ENCODE measurements at regions not wholly inside any gene's neighbourhood (a gene's known extent, or its start where the extent isn't known, plus 50 kb on each side); places are given as distances from the start of the nearest gene placed in this dataset.

DNA sequence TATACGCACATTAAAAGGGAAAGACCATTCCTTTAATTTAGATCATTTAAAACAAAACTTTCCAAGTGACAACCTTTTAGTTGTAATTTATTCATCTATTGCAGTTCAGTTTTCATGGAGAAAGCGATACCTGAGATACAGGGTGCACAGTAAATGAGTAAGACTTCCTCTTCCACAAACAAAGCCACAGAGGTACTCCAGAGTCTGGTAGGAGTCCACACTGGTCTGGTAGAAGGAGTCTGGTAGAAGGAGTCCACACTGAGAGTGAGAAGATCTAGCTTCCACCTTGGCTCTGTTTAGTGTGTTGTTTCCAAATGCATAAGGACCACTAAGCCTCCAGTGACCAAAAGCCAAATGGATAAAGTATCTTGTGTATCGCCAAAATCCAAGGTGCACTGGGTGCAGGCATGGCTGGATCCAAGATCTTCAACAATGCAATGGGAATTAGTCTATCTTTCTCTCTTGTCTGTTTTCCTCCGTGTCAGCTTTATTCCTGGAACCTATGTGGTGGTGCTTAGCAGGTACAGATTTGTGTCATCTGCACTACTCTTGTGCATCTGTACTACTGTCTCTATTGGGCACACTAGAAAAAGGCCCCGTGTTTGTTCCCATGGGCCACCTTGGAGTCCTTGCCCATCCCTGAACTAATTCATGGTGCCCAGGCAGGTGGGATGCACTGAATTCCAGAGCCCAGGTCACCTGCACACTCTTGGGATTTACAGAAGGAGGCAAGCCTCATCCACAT lies 331.1 kb downstream of the BCL11B start:
- TF ChIP-seq ZNF766 (CRISPR knock-in tag; IDR thresholded peaks at IDR 0.05; ENCODE audit: borderline replicate concordance) (no peak), MEIS1 (CRISPR knock-in tag; IDR thresholded peaks at IDR 0.05; ENCODE audit: borderline replicate concordance) (no peak), JUND (CRISPR knock-in tag; IDR thresholded peaks at IDR 0.05) (no peak), FOXJ3 (CRISPR knock-in tag; IDR thresholded peaks at IDR 0.05; ENCODE audit: borderline replicate concordance) (no peak), MED13 (CRISPR knock-in tag; IDR thresholded peaks at IDR 0.05) (no peak), TOPORS (CRISPR knock-in tag; IDR thresholded peaks at IDR 0.05) (no peak)
- TF ChIP-seq, protein P1, sequence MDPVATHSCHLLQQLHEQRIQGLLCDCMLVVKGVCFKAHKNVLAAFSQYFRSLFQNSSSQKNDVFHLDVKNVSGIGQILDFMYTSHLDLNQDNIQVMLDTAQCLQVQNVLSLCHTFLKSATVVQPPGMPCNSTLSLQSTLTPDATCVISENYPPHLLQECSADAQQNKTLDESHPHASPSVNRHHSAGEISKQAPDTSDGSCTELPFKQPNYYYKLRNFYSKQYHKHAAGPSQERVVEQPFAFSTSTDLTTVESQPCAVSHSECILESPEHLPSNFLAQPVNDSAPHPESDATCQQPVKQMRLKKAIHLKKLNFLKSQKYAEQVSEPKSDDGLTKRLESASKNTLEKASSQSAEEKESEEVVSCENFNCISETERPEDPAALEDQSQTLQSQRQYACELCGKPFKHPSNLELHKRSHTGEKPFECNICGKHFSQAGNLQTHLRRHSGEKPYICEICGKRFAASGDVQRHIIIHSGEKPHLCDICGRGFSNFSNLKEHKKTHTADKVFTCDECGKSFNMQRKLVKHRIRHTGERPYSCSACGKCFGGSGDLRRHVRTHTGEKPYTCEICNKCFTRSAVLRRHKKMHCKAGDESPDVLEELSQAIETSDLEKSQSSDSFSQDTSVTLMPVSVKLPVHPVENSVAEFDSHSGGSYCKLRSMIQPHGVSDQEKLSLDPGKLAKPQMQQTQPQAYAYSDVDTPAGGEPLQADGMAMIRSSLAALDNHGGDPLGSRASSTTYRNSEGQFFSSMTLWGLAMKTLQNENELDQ (CRISPR knock-in tag; IDR thresholded peaks at IDR 0.05; ENCODE audit: borderline replicate concordance), result no peak
- TF ChIP-seq, protein P2, sequence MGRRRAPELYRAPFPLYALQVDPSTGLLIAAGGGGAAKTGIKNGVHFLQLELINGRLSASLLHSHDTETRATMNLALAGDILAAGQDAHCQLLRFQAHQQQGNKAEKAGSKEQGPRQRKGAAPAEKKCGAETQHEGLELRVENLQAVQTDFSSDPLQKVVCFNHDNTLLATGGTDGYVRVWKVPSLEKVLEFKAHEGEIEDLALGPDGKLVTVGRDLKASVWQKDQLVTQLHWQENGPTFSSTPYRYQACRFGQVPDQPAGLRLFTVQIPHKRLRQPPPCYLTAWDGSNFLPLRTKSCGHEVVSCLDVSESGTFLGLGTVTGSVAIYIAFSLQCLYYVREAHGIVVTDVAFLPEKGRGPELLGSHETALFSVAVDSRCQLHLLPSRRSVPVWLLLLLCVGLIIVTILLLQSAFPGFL (CRISPR knock-in tag; IDR thresholded peaks at IDR 0.05), result no peak
- TF ChIP-seq, protein P3, sequence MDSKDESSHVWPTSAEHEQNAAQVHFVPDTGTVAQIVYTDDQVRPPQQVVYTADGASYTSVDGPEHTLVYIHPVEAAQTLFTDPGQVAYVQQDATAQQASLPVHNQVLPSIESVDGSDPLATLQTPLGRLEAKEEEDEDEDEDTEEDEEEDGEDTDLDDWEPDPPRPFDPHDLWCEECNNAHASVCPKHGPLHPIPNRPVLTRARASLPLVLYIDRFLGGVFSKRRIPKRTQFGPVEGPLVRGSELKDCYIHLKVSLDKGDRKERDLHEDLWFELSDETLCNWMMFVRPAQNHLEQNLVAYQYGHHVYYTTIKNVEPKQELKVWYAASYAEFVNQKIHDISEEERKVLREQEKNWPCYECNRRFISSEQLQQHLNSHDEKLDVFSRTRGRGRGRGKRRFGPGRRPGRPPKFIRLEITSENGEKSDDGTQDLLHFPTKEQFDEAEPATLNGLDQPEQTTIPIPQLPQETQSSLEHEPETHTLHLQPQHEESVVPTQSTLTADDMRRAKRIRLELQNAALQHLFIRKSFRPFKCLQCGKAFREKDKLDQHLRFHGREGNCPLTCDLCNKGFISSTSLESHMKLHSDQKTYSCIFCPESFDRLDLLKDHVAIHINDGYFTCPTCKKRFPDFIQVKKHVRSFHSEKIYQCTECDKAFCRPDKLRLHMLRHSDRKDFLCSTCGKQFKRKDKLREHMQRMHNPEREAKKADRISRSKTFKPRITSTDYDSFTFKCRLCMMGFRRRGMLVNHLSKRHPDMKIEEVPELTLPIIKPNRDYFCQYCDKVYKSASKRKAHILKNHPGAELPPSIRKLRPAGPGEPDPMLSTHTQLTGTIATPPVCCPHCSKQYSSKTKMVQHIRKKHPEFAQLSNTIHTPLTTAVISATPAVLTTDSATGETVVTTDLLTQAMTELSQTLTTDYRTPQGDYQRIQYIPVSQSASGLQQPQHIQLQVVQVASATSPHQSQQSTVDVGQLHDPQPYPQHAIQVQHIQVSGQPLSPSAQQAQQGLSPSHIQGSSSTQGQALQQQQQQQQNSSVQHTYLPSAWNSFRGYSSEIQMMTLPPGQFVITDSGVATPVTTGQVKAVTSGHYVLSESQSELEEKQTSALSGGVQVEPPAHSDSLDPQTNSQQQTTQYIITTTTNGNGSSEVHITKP (CRISPR knock-in tag; IDR thresholded peaks at IDR 0.05; ENCODE audit: low read depth), result no peak

Data from HepG2 (cell line).